Mammary epithelial cell (primary cell): ENCODE measurements at regions not wholly inside any gene's neighbourhood (a gene's known extent, or its start where the extent isn't known, plus 50 kb on each side); places are given as distances from the start of the nearest gene placed in this dataset.

ENCODE experiments used
- EZH2 ChIP-seq: IDR thresholded peaks from 2 replicates; pipeline ENCODE4 v1.6.1; 2012; ENCODE audit warnings: low read length, inconsistent platforms, borderline replicate concordance
- TF ChIP-seq, protein P1 (sequence below), 2 donors: IDR thresholded peaks in 1 of 2; conservative IDR thresholded peaks in 1 of 2; 2 replicates each; pipeline ENCODE4 v1.5.1; 2011 to 2012; ENCODE audit warnings: inconsistent platforms in 2 of 2, low read length in 2 of 2, mild to moderate bottlenecking in 2 of 2, control low read depth in 1 of 2, low read depth in 1 of 2; ENCODE audit not compliant: insufficient read depth in 1 of 2; ENCODE audit errors: extremely low read depth in 1 of 2

DNA sequence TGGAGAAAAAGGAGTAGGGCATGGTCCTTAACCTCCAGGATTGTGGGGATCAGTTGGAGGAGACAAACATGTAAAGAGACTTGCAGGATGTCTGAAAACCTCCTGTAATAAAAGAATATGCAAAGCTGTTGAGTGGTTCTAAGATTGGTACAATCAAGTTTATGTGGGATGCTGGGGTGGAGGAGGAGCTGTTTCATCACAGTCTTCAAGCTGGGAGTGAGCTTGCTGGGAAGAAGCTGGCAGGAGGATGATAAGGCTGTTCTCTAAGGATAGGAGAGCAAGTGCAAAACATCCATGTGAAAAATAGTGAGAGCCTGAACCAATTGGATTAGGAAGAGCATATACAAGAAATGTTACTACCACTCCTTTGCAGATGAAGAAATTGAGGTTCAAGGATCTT lies 161.9 kb upstream of the CRIM1 start:
- TF ChIP-seq, protein P1, sequence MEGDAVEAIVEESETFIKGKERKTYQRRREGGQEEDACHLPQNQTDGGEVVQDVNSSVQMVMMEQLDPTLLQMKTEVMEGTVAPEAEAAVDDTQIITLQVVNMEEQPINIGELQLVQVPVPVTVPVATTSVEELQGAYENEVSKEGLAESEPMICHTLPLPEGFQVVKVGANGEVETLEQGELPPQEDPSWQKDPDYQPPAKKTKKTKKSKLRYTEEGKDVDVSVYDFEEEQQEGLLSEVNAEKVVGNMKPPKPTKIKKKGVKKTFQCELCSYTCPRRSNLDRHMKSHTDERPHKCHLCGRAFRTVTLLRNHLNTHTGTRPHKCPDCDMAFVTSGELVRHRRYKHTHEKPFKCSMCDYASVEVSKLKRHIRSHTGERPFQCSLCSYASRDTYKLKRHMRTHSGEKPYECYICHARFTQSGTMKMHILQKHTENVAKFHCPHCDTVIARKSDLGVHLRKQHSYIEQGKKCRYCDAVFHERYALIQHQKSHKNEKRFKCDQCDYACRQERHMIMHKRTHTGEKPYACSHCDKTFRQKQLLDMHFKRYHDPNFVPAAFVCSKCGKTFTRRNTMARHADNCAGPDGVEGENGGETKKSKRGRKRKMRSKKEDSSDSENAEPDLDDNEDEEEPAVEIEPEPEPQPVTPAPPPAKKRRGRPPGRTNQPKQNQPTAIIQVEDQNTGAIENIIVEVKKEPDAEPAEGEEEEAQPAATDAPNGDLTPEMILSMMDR (conservative IDR thresholded peaks at IDR 0.05 in 1 of 2, IDR thresholded peaks at IDR 0.05 in 1 of 2; ENCODE audit: extremely low read depth in 1 of 2, insufficient read depth in 1 of 2, low read depth in 1 of 2, low read length in 2 of 2) = no peak
- TF ChIP-seq EZH2 = no peak
